PC-3 (cell line): ENCODE measurements at regions not wholly inside any gene's neighbourhood (a gene's known extent, or its start where the extent isn't known, plus 50 kb on each side); places are given as distances from the start of the nearest gene placed in this dataset.

Source experiments
- EZH2 ChIP-seq: fragments of 300-600 bp; sonication (generic); IDR thresholded peaks from one replicate; pipeline ENCODE4 v1.6.1; 2017; ENCODE audit warnings: antibody characterized with exemption, mild to moderate bottlenecking, low read length; ENCODE audit not compliant: unreplicated experiment
- EZH2phosphoT487 ChIP-seq: fragments of 300-600 bp; sonication (generic); IDR thresholded peaks from 2 replicates; pipeline ENCODE4 v1.6.1; 2018; ENCODE audit warnings: mild to moderate bottlenecking, antibody characterized with exemption, low read length, borderline replicate concordance
- TF ChIP-seq, protein P1 (sequence below): fragments of 300-600 bp; sonication (generic); conservative IDR thresholded peaks from 2 replicates; pipeline ENCODE4 v1.5.1; 2017; ENCODE audit warnings: antibody characterized with exemption, low read depth, mild to moderate bottlenecking, low read length

DNA sequence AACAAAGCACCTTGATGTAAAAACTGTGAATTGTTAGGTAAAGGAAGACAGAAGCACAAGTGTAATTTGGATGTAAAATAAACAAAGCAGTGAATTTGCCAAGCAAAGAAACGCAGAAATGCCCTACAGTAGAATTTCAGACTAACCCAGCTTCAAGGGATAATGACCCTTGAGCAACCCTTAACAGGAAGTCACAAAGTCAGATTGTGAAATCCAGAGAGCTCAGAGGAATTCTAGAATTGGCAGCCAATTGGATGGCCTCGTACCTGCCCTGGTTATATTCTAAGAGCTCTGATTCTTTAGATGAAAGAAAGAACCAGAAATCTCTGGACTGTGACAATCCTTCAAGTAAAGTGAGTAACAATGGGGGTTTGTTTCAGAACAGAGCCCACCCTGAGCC lies 152.7 kb upstream of the CHRM3 start:
- TF ChIP-seq, protein P1, sequence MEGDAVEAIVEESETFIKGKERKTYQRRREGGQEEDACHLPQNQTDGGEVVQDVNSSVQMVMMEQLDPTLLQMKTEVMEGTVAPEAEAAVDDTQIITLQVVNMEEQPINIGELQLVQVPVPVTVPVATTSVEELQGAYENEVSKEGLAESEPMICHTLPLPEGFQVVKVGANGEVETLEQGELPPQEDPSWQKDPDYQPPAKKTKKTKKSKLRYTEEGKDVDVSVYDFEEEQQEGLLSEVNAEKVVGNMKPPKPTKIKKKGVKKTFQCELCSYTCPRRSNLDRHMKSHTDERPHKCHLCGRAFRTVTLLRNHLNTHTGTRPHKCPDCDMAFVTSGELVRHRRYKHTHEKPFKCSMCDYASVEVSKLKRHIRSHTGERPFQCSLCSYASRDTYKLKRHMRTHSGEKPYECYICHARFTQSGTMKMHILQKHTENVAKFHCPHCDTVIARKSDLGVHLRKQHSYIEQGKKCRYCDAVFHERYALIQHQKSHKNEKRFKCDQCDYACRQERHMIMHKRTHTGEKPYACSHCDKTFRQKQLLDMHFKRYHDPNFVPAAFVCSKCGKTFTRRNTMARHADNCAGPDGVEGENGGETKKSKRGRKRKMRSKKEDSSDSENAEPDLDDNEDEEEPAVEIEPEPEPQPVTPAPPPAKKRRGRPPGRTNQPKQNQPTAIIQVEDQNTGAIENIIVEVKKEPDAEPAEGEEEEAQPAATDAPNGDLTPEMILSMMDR, result no peak
- TF ChIP-seq EZH2 (no peak), EZH2phosphoT487 (no peak)
